ENCODE measurements at regions not wholly inside any gene's neighbourhood (a gene's known extent, or its start where the extent isn't known, plus 50 kb on each side); places are given as distances from the start of the nearest gene placed in this dataset.

DNA sequence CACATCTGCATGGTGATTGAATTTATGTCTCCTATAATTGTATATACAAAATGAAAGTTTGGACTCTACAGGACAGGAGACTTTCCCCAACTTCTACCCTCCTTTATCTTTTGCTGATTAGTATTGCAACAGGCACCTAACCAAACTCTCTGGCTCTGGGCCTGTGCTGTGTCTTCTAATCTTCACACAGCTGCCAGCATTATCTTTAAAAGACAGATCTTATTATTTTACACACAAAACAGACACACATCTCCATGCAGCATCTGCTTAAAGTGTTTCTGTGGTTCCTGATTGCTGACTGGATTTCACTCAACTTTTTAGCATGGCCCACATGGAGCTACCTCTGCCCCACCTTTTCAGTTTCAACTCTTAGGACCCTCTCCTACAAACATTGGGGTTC, 154.9 kb upstream of the PELI2 start:
- TF ChIP-seq, protein P1, sequence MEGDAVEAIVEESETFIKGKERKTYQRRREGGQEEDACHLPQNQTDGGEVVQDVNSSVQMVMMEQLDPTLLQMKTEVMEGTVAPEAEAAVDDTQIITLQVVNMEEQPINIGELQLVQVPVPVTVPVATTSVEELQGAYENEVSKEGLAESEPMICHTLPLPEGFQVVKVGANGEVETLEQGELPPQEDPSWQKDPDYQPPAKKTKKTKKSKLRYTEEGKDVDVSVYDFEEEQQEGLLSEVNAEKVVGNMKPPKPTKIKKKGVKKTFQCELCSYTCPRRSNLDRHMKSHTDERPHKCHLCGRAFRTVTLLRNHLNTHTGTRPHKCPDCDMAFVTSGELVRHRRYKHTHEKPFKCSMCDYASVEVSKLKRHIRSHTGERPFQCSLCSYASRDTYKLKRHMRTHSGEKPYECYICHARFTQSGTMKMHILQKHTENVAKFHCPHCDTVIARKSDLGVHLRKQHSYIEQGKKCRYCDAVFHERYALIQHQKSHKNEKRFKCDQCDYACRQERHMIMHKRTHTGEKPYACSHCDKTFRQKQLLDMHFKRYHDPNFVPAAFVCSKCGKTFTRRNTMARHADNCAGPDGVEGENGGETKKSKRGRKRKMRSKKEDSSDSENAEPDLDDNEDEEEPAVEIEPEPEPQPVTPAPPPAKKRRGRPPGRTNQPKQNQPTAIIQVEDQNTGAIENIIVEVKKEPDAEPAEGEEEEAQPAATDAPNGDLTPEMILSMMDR (conservative IDR thresholded peaks at IDR 0.05), result no peak
- Mint-ChIP-seq H3K27ac (ENCODE audit: unreplicated experiment) (no peak overlapping the region), H3K9me3 (no peaks in the 10 kb centered on the region), H3K36me3 (ENCODE audit: low read depth) (no peaks in the 10 kb centered on the region), H3K4me1 (peaks cover 15% of the 10 kb centered on the region), H3K4me3 (no peak overlapping the region), H3K27me3 (ENCODE audit: low read depth) (no peaks in the 10 kb centered on the region)
- no peak for DNase-seq (ENCODE audit: low read depth, low spot score)

DNA sequence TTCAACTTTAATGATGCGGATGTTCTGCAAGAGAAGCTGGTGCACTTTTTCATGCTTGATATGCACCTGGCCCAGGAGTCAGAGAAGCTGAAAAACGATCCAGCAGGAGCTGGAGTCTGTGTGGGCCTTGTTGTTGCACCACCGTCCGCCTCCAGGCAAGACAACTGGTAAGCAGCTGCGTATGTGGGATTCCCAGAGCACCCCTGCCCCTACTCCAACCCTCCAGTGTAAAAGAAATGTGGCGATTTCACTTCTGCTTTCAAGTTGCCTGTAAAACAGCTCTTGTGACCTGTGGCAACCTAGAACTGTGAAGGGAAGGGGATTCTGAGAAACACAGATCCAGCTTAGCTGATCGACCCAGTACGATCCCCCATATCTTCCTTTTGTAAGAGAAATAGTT, 154.1 kb upstream of the PELI2 start:
- DNase-seq (ENCODE audit: low read depth, low spot score), result no peak
- Mint-ChIP-seq H3K4me3 (no peak overlapping the region), H3K4me1 (peaks cover 13% of the 10 kb centered on the region), H3K36me3 (ENCODE audit: low read depth) (no peaks in the 10 kb centered on the region), H3K27ac (ENCODE audit: unreplicated experiment) (no peak overlapping the region), H3K9me3 (no peaks in the 10 kb centered on the region), H3K27me3 (ENCODE audit: low read depth) (no peaks in the 10 kb centered on the region)
- TF ChIP-seq, protein P1 (conservative IDR thresholded peaks at IDR 0.05), result no peak

DNA sequence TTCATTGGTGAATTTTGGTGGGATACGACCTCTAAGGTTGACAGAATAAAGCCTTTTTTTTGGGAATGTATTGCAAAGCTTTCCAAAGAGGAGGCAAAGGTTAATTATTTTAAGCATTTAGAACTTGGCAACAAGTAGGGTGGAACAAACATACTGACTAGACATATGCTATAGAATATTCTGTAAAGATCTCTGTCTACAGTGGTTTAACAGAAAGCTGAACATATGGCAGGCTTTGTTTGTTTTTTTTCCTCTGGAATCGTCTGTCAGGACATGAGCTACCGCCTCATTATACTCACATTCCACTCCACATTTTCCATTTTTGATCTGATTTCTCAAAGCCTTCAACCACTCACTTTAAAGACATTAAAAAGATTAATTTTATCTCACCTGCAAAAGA, 153.4 kb upstream of the PELI2 start:
- TF ChIP-seq, protein P1 (conservative IDR thresholded peaks at IDR 0.05), result no peak
- no peak overlapping the region for H3K4me3 Mint-ChIP-seq
- H3K4me1 Mint-ChIP-seq, result peaks cover 13% of the 10 kb centered on the region
- no peaks in the 10 kb centered on the region for H3K27me3 Mint-ChIP-seq (ENCODE audit: low read depth)
- no peak for DNase-seq (ENCODE audit: low read depth, low spot score)
- no peaks in the 10 kb centered on the region for H3K36me3 Mint-ChIP-seq (ENCODE audit: low read depth)
- H3K27ac Mint-ChIP-seq (ENCODE audit: unreplicated experiment), result no peak overlapping the region
- no peaks in the 10 kb centered on the region for H3K9me3 Mint-ChIP-seq

DNA sequence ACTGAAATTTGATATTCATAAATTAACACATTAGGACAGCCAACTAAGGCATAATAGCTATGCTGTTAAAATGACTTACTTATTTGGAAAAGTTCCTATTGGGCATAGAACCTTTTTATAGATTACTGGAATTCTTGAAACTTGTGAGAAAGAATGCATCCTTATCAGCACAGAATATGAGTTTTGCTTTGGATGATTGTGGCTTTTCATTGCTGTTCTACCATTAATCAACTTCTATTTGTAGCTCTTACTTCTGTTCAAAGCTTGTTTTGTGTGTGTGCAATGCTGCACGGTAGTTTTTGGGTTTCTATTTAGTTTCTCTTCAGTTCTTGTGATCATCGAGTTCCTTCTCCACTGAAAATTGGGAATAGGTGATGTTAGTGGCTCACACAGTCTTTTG, 152.4 kb upstream of the PELI2 start:
- no peaks in the 10 kb centered on the region for H3K36me3 Mint-ChIP-seq (ENCODE audit: low read depth)
- TF ChIP-seq, protein P1 (conservative IDR thresholded peaks at IDR 0.05), result no peak
- H3K27ac Mint-ChIP-seq (ENCODE audit: unreplicated experiment), result no peak overlapping the region
- no peaks in the 10 kb centered on the region for H3K9me3 Mint-ChIP-seq
- DNase-seq (ENCODE audit: low read depth, low spot score), result no peak
- H3K4me3 Mint-ChIP-seq, result no peak overlapping the region
- no peaks in the 10 kb centered on the region for H3K27me3 Mint-ChIP-seq (ENCODE audit: low read depth)
- peaks cover 13% of the 10 kb centered on the region for H3K4me1 Mint-ChIP-seq

DNA sequence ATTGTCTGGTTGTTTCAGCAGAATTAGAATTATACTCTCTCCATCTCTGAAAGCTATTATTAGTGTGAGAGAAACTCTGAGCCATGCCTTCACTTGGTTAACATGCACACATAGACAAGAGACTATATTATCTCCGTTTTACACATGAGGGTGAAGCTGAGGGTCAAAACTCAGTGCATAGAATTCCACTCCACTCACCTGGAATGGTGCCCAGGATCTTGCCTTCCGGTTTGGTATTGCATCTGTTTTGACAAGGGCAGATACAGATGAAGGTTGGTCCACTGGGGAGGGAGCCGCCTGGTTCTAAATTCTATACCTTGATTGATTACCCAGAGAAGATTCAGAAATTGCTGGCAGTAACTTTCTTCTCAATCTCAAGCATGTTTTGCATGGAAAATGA, 149.5 kb upstream of the PELI2 start:
- TF ChIP-seq, protein P1 (conservative IDR thresholded peaks at IDR 0.05), result no peak
- Mint-ChIP-seq H3K9me3 (no peaks in the 10 kb centered on the region), H3K27ac (ENCODE audit: unreplicated experiment) (no peak overlapping the region), H3K36me3 (ENCODE audit: low read depth) (no peaks in the 10 kb centered on the region), H3K4me3 (no peak overlapping the region), H3K27me3 (ENCODE audit: low read depth) (no peaks in the 10 kb centered on the region), H3K4me1 (peaks cover 13% of the 10 kb centered on the region)
- no peak for DNase-seq (ENCODE audit: low read depth, low spot score)

DNA sequence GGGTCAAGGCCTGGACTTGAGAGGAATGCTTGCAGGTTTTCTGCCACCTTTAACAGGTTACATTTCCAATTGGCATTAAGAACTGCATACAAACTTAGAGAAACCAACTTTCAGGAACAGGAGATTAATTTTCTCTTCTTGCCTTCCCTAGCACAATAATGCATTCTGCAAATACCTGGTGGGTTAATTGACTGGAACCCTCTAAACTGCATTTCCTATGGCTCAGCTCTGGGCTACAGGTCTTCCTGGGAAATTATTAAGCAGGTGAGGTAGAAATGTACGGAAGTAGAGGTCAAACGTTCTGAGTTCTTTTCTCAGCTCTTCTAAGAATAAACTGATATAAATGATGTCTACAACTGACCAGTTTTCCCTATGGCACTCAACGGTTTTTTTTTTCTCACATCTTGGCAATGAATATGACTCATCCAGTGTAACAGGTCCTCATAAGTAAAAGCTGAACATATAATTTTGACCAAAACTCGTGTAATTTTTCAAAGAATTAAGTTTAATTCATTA, 144.9 kb upstream of the PELI2 start:
- Mint-ChIP-seq H3K4me3 (no peak overlapping the region), H3K9me3 (no peaks in the 10 kb centered on the region), H3K4me1 (peaks cover 21% of the 10 kb centered on the region), H3K27me3 (ENCODE audit: low read depth) (no peaks in the 10 kb centered on the region), H3K27ac (ENCODE audit: unreplicated experiment) (no peak overlapping the region), H3K36me3 (ENCODE audit: low read depth) (no peaks in the 10 kb centered on the region)
- DNase-seq (ENCODE audit: low read depth, low spot score), result no peak
- TF ChIP-seq, protein P1 (conservative IDR thresholded peaks at IDR 0.05), result no peak
